Neural cell (in vitro differentiated cells): ENCODE measurements at regions not wholly inside any gene's neighbourhood (a gene's known extent, or its start where the extent isn't known, plus 50 kb on each side); places are given as distances from the start of the nearest gene placed in this dataset.

Experiments used
- H2AFZ ChIP-seq: fragments of 200-600, 300-800 bp; sonication (generic), shearing (Covaris generic); 2 replicates; pipeline ENCODE4 v1.6.0; 2014; ENCODE audit warnings: low read depth, mild to moderate bottlenecking, antibody characterized with exemption, low read length, moderate library complexity
- H3F3A ChIP-seq: fragments of 200-600 bp; shearing (Covaris generic); 2 replicates; pipeline ENCODE4 v1.6.1; 2016; ENCODE audit warnings: mild to moderate bottlenecking, moderate library complexity, mixed read lengths, antibody characterized with exemption, low read length; ENCODE audit not compliant: insufficient read depth, poor library complexity, severe bottlenecking
- H3K27ac ChIP-seq: fragments of 200-600, 300-800 bp; sonication (generic), shearing (Covaris generic); 2 replicates; pipeline ENCODE4 v1.5.1; 2014; ENCODE audit warnings: mild to moderate bottlenecking, low read length, moderate library complexity
- H3K27me3 ChIP-seq: fragments of 300-800, 200-600 bp; sonication (generic), shearing (Covaris generic); 2 replicates; pipeline ENCODE4 v1.6.0; 2014; ENCODE audit warnings: mild to moderate bottlenecking, low read depth, low read length, moderate library complexity; ENCODE audit not compliant: insufficient read depth
- H3K36me3 ChIP-seq: fragments of 300-800, 200-600 bp; sonication (generic), shearing (Covaris generic); 2 replicates; pipeline ENCODE4 v1.5.1; 2014; ENCODE audit warnings: mild to moderate bottlenecking, antibody characterized with exemption, low read length, moderate library complexity; ENCODE audit not compliant: insufficient read depth
- H3K4me2 ChIP-seq: fragments of 300-800, 200-600 bp; sonication (generic), shearing (Covaris generic); 2 replicates; pipeline ENCODE4 v1.6.0; 2014; ENCODE audit warnings: mild to moderate bottlenecking, low read length
- H3K4me3 ChIP-seq: fragments of 300-800, 200-600 bp; sonication (generic), shearing (Covaris generic); 2 replicates; pipeline ENCODE4 v1.5.1; 2014; ENCODE audit warnings: mild to moderate bottlenecking, low read length, moderate library complexity
- H3K79me2 ChIP-seq: fragments of 200-600 bp; shearing (Covaris generic); replicated peaks from 2 replicates; pipeline ENCODE4 v1.6.0; 2014; ENCODE audit warnings: mild to moderate bottlenecking, low read length, moderate library complexity; ENCODE audit not compliant: insufficient read depth
- H3K9ac ChIP-seq: fragments of 300-800, 200-600 bp; sonication (generic), shearing (Covaris generic); 2 replicates; pipeline ENCODE4 v1.6.1; 2016; ENCODE audit warnings: mild to moderate bottlenecking, low read length, mixed read lengths
- H3K9me2 ChIP-seq: fragments of 200-600 bp; shearing (Covaris generic); 2 replicates; pipeline ENCODE4 v1.6.1; 2016; ENCODE audit warnings: mild to moderate bottlenecking, low read length, mixed read lengths; ENCODE audit not compliant: insufficient read depth
- H3K9me3 ChIP-seq: fragments of 200-600, 300-800 bp; sonication (generic), shearing (Covaris generic); 2 replicates; pipeline ENCODE4 v1.6.1; 2016; ENCODE audit warnings: mild to moderate bottlenecking, mixed run types, low read length, moderate library complexity, mixed read lengths
- H4K20me1 ChIP-seq: fragments of 200-600 bp; shearing (Covaris generic); 2 replicates; pipeline ENCODE4 v1.6.1; 2016; ENCODE audit warnings: mild to moderate bottlenecking, mixed run types; ENCODE audit not compliant: insufficient read depth
- CTCF ChIP-seq: fragments of 450-650 bp; IDR thresholded peaks from 2 replicates; pipeline ENCODE4 v1.5.1; 2014; ENCODE audit warnings: antibody characterized with exemption, mild to moderate bottlenecking, moderate library complexity; ENCODE audit not compliant: poor library complexity, severe bottlenecking
- EP300 ChIP-seq: fragments of 450-650 bp; conservative IDR thresholded peaks from 2 replicates; pipeline ENCODE4 v1.6.1; 2014; ENCODE audit warnings: antibody characterized with exemption, mild to moderate bottlenecking, moderate library complexity; ENCODE audit not compliant: poor library complexity, severe bottlenecking
- EZH2 ChIP-seq: fragments of 200-600, 300-800 bp; shearing (Covaris generic), sonication (generic); IDR thresholded peaks from 2 replicates; pipeline ENCODE4 v1.6.1; 2014; ENCODE audit warnings: antibody characterized with exemption, low read length, borderline replicate concordance, mild to moderate bottlenecking; ENCODE audit not compliant: insufficient read depth, poor library complexity, severe bottlenecking
- MXI1 ChIP-seq: fragments of 450-650 bp; conservative IDR thresholded peaks from 2 replicates; pipeline ENCODE4 v1.6.1; 2014; ENCODE audit warnings: antibody characterized with exemption, mild to moderate bottlenecking; ENCODE audit not compliant: poor library complexity, severe bottlenecking
- POLR2AphosphoS5 ChIP-seq: IDR thresholded peaks from 2 replicates; pipeline ENCODE4 v1.6.1; 2012
- RAD21 ChIP-seq: fragments of 450-650 bp; conservative IDR thresholded peaks from 2 replicates; pipeline ENCODE4 v1.6.1; 2014; ENCODE audit warnings: antibody characterized with exemption, mild to moderate bottlenecking, moderate library complexity
- REST ChIP-seq: IDR thresholded peaks from 2 replicates; pipeline ENCODE4 v1.6.1; 2012; ENCODE audit warnings: borderline replicate concordance
- SMC3 ChIP-seq: fragments of 450-650 bp; conservative IDR thresholded peaks from 2 replicates; pipeline ENCODE4 v1.6.1; 2014; ENCODE audit warnings: antibody characterized with exemption, mild to moderate bottlenecking, moderate library complexity; ENCODE audit not compliant: poor library complexity
- TAF1 ChIP-seq: IDR thresholded peaks from 2 replicates; pipeline ENCODE4 v1.6.1; 2012; ENCODE audit warnings: low read depth

- no peaks in the 10 kb centered on the region for H3K27me3 ChIP-seq
- H3K9ac ChIP-seq, result no peak overlapping the region
- no peaks in the 10 kb centered on the region for H3K9me3 ChIP-seq
- H2AFZ ChIP-seq, result no peak overlapping the region
- TF ChIP-seq CTCF (no peak), REST (no peak), SMC3 (no peak), RAD21 (no peak), POLR2AphosphoS5 (no peak), MXI1 (no peak), EZH2 (no peak), TAF1 (no peak), EP300 (no peak)
- no peaks in the 10 kb centered on the region for H3K79me2 ChIP-seq
- no peaks in the 10 kb centered on the region for H3F3A ChIP-seq
- no peak overlapping the region for H3K27ac ChIP-seq
- no peak overlapping the region for H3K4me3 ChIP-seq
- H3K4me2 ChIP-seq, result no peak overlapping the region
- H4K20me1 ChIP-seq, result no peaks in the 10 kb centered on the region
- no peaks in the 10 kb centered on the region for H3K9me2 ChIP-seq
- no peaks in the 10 kb centered on the region for H3K36me3 ChIP-seq
Measured at GRCh38 chr18:25732862-25733261, 357.6 kb downstream of the SS18 start.

GRCh38 chr18:25729072-25729471 is 361.3 kb downstream of the SS18 start:
- no peak overlapping the region for H3K9ac ChIP-seq
- no peaks in the 10 kb centered on the region for H3K27me3 ChIP-seq
- no peaks in the 10 kb centered on the region for H4K20me1 ChIP-seq
- TF ChIP-seq EP300 (no peak), CTCF (no peak), SMC3 (no peak), MXI1 (no peak), RAD21 (no peak), REST (no peak), EZH2 (no peak), POLR2AphosphoS5 (no peak), TAF1 (no peak)
- no peaks in the 10 kb centered on the region for H3K36me3 ChIP-seq
- H3K27ac ChIP-seq, result no peak overlapping the region
- H3K9me3 ChIP-seq, result no peaks in the 10 kb centered on the region
- no peak overlapping the region for H3K4me3 ChIP-seq
- H3K9me2 ChIP-seq, result no peaks in the 10 kb centered on the region
- no peak overlapping the region for H3K4me2 ChIP-seq
- H2AFZ ChIP-seq, result no peak overlapping the region
- H3K79me2 ChIP-seq, result no peaks in the 10 kb centered on the region
- H3F3A ChIP-seq, result no peaks in the 10 kb centered on the region
